GM12878 (cell line): ENCODE measurements at regions not wholly inside any gene's neighbourhood (a gene's known extent, or its start where the extent isn't known, plus 50 kb on each side); places are given as distances from the start of the nearest gene placed in this dataset.

ENCODE experiments used
- ATAC-seq: fragments of 200-7000 bp; cut with Tn5 transposase; 3 replicates; pipeline ENCODE4 v1.9.1; 2020; ENCODE audit warnings: mild to moderate bottlenecking, moderate library complexity
- BruUV-seq: library from RNA; stranded (reverse); fragments of 400-500 nt; replicated peaks from 2 replicates; lab custom pipeline; 2021; lab: Mats Ljungman, UMichigan
- CTCF ChIA-PET: fragments of 300-600 bp; sonication (Branson Sonifier 250); formaldehyde crosslinking; extraction: SDS; loops from one replicate; lab custom pipeline; 2021; ENCODE audit warnings: inconsistent platforms; lab: Yijun Ruan, JAX
- POLR2A ChIA-PET: fragments of 350-600 bp; formaldehyde crosslinking; extraction: SDS; loops from one replicate; lab custom pipeline; 2021; ENCODE audit warnings: inconsistent platforms; lab: Charles Lee
- RAD21 ChIA-PET: fragments of 300-600 bp; sonication (Branson Sonifier 250); formaldehyde crosslinking; loops from one replicate; lab custom pipeline; 2023; ENCODE audit warnings: antibody characterized with exemption; ENCODE audit not compliant: unreplicated experiment; lab: Charles Lee
- SMC1A ChIA-PET: fragments of 300-600 bp; sonication (Branson Sonifier 250); formaldehyde crosslinking; loops from one replicate; lab custom pipeline; 2023; ENCODE audit not compliant: unreplicated experiment, uncharacterized antibody; lab: Charles Lee
- DNase-seq: peaks from one replicate; pipeline ENCODE4 v3.0.0-alpha.2; 2011; ENCODE audit warnings: low read depth, low spot score
- FAIRE-seq: peaks from 3 replicates; lab custom pipeline; 2011; peaks lifted over from hg19 to GRCh38; lab: Jason Lieb, UNC
- H2AFZ ChIP-seq: 2 replicates; pipeline ENCODE4 v1.6.0; 2011; ENCODE audit warnings: low read depth, low read length, control low read depth; ENCODE audit not compliant: control insufficient read depth
- H3K27ac ChIP-seq: 2 replicates; pipeline ENCODE4 v1.5.1; 2011; ENCODE audit warnings: control low read depth; ENCODE audit not compliant: control insufficient read depth, insufficient read depth
- H3K27me3 ChIP-seq, 2 experiments: replicated peaks in 1 of 2; 2 replicates each; pipeline versions ENCODE4 v1.6.0 to v1.6.1; 2011; ENCODE audit warnings: low read length in 1 of 2; ENCODE audit not compliant: control insufficient read depth in 2 of 2, insufficient read depth in 2 of 2
- H3K36me3 ChIP-seq, 2 experiments: 2 replicates each; pipeline ENCODE4 v1.5.1; 2011; ENCODE audit warnings: low read length in 1 of 2; ENCODE audit not compliant: control insufficient read depth in 2 of 2, insufficient read depth in 2 of 2
- H3K4me1 ChIP-seq: 2 replicates; pipeline ENCODE4 v1.6.1; 2011; ENCODE audit warnings: mild to moderate bottlenecking, low read length, moderate library complexity, mixed read lengths; ENCODE audit not compliant: control insufficient read depth, insufficient read depth
- H3K4me2 ChIP-seq: 2 replicates; pipeline ENCODE4 v1.6.0; 2011; ENCODE audit warnings: control low read depth; ENCODE audit not compliant: control insufficient read depth, insufficient read depth
- H3K4me3 ChIP-seq: fragments of 200-600 bp; sonication (generic); 2 replicates; pipeline ENCODE4 v1.5.1; 2016
- H3K79me2 ChIP-seq: 2 replicates; pipeline ENCODE4 v1.6.0; 2011; ENCODE audit warnings: low read length; ENCODE audit not compliant: control insufficient read depth, insufficient read depth
- H3K9ac ChIP-seq: 2 replicates; pipeline ENCODE4 v1.8.0; 2011; ENCODE audit warnings: low read length, control low read depth, mixed read lengths; ENCODE audit not compliant: control insufficient read depth, insufficient read depth
- H3K9me3 ChIP-seq: replicated peaks from 3 replicates; pipeline ENCODE4 v1.5.1; 2011; ENCODE audit warnings: mild to moderate bottlenecking, low read length; ENCODE audit not compliant: control insufficient read depth, insufficient read depth
- H4K20me1 ChIP-seq: 2 replicates; pipeline ENCODE4 v1.6.0; 2011; ENCODE audit not compliant: control insufficient read depth, insufficient read depth
- BCLAF1 ChIP-seq: fragments of 450-650 bp; IDR thresholded peaks from 2 replicates; pipeline ENCODE4 v1.6.1; 2017; ENCODE audit warnings: antibody characterized with exemption, mild to moderate bottlenecking, moderate library complexity
- FOXM1 ChIP-seq: IDR thresholded peaks from 2 replicates; pipeline ENCODE4 v1.6.1; 2012; ENCODE audit warnings: low read depth, mild to moderate bottlenecking, inconsistent platforms, low read length, moderate library complexity
- KLF5 ChIP-seq: fragments of 450-650 bp; IDR thresholded peaks from 2 replicates; pipeline ENCODE4 v1.6.1; 2014; ENCODE audit warnings: mild to moderate bottlenecking; ENCODE audit not compliant: partially characterized antibody
- NFYA ChIP-seq: IDR thresholded peaks from 2 replicates; pipeline ENCODE4 v1.6.1; 2011; ENCODE audit warnings: low read depth, mild to moderate bottlenecking, low read length, improper control_type of control experiment, borderline replicate concordance
- POLR2AphosphoS2 ChIP-seq: IDR thresholded peaks from 2 replicates; pipeline ENCODE4 v1.6.1; 2011; ENCODE audit warnings: low read depth, mild to moderate bottlenecking, low read length, improper control_type of control experiment, moderate library complexity
- RBBP5 ChIP-seq: fragments of 200-600 bp; sonication (generic); conservative IDR thresholded peaks from 2 replicates; pipeline ENCODE4 v1.6.1; 2016
- RELA ChIP-seq: fragments of 450-650 bp; IDR thresholded peaks from 2 replicates; pipeline ENCODE4 v1.8.0; 2014; ENCODE audit warnings: borderline replicate concordance; ENCODE audit not compliant: partially characterized antibody
- SMARCA5 ChIP-seq: fragments of 450-650 bp; IDR thresholded peaks from 2 replicates; pipeline ENCODE4 v1.6.1; 2017; ENCODE audit warnings: mild to moderate bottlenecking
- SUPT20H ChIP-seq: IDR thresholded peaks from 2 replicates; pipeline ENCODE4 v1.6.1; 2011; ENCODE audit warnings: low read depth, mild to moderate bottlenecking, low read length, moderate library complexity, borderline replicate concordance; ENCODE audit not compliant: control insufficient read depth
- WGBS: methylation state at CpG from one replicate; pipeline ENCODE4 v1.1.6; 2016; ENCODE audit warnings: low lambda C conversion rate; ENCODE audit not compliant: insufficient replicate concordance, insufficient coverage; ENCODE audit errors: missing lambda C conversion rate; 5-methylcytosine and 5-hydroxymethylcytosine counted together
- in situ Hi-C: fragments of 300-500 bp; cut with MboI; formaldehyde crosslinking; loops from 9 replicates; pipeline ENCODE4 v1.14.3; 2018; ENCODE audit warnings: mixed read lengths
- intact Hi-C: fragments of 100-400 bp; cut with micrococcal nuclease; formaldehyde crosslinking; loops from one replicate; pipeline ENCODE4 v1.14.2; 2022; ENCODE audit not compliant: unreplicated experiment
- TF ChIP-seq, protein P1 (sequence below): fragments of 450-650 bp; IDR thresholded peaks from 2 replicates; pipeline ENCODE4 v1.6.1; 2016; ENCODE audit warnings: mild to moderate bottlenecking
- TF ChIP-seq, protein P2 (sequence below): IDR thresholded peaks from 2 replicates; pipeline ENCODE4 v1.6.1; 2012; ENCODE audit warnings: low read depth, low read length, improper control_type of control experiment

GRCh38 chr20:51153867-51154707 is 131.2 kb upstream of the KCNG1 start:
- intact Hi-C loops (no loop called here), in situ Hi-C loops (no loop called here)
- no TSS peak for BruUV-seq
- H4K20me1 ChIP-seq: no peaks in the 10 kb centered on the region
- no peaks in the 10 kb centered on the region for H3K9me3 ChIP-seq
- SMC1A ChIA-PET: no interaction called here
- ATAC-seq (no peak), FAIRE-seq (no peak), DNase-seq (no peak)
- no peaks in the 10 kb centered on the region for H3K4me1 ChIP-seq
- no peak overlapping the region for H3K4me2 ChIP-seq
- H3K9ac ChIP-seq: no peak overlapping the region
- H3K4me3 ChIP-seq: no peak overlapping the region
- POLR2A ChIA-PET: no interaction called here
- CTCF ChIA-PET: no interaction called here
- RAD21 ChIA-PET: no interaction called here
- H3K27ac ChIP-seq: no peak overlapping the region
- H2AFZ ChIP-seq: no peak overlapping the region
- no peaks in the 10 kb centered on the region for H3K79me2 ChIP-seq
- H3K27me3 ChIP-seq: peaks cover 0 to 3% of the 10 kb centered on the region in 2 experiments; a peak in 2 of 4 replicates
- 14% methylated on average over 6 of the region's 6 CpGs for WGBS
- H3K36me3 ChIP-seq: no peaks in the 10 kb centered on the region
- TF ChIP-seq POLR2AphosphoS2: no peak
- no peak for TF ChIP-seq BCLAF1
- TF ChIP-seq, protein P1, sequence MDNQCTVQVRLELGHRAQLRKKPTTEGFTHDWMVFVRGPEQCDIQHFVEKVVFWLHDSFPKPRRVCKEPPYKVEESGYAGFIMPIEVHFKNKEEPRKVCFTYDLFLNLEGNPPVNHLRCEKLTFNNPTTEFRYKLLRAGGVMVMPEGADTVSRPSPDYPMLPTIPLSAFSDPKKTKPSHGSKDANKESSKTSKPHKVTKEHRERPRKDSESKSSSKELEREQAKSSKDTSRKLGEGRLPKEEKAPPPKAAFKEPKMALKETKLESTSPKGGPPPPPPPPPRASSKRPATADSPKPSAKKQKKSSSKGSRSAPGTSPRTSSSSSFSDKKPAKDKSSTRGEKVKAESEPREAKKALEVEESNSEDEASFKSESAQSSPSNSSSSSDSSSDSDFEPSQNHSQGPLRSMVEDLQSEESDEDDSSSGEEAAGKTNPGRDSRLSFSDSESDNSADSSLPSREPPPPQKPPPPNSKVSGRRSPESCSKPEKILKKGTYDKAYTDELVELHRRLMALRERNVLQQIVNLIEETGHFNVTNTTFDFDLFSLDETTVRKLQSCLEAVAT: no peak
- TF ChIP-seq NFYA: no peak
- no peak for TF ChIP-seq SUPT20H
- no peak for TF ChIP-seq SMARCA5
- TF ChIP-seq FOXM1: no peak
- TF ChIP-seq RELA: no peak
- no peak for TF ChIP-seq KLF5
- TF ChIP-seq, protein P2, sequence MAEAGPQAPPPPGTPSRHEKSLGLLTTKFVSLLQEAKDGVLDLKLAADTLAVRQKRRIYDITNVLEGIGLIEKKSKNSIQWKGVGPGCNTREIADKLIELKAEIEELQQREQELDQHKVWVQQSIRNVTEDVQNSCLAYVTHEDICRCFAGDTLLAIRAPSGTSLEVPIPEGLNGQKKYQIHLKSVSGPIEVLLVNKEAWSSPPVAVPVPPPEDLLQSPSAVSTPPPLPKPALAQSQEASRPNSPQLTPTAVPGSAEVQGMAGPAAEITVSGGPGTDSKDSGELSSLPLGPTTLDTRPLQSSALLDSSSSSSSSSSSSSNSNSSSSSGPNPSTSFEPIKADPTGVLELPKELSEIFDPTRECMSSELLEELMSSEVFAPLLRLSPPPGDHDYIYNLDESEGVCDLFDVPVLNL: no peak
- TF ChIP-seq RBBP5: no peak
